ENCODE measurements at regions not wholly inside any gene's neighbourhood (a gene's known extent, or its start where the extent isn't known, plus 50 kb on each side); places are given as distances from the start of the nearest gene placed in this dataset.

DNA sequence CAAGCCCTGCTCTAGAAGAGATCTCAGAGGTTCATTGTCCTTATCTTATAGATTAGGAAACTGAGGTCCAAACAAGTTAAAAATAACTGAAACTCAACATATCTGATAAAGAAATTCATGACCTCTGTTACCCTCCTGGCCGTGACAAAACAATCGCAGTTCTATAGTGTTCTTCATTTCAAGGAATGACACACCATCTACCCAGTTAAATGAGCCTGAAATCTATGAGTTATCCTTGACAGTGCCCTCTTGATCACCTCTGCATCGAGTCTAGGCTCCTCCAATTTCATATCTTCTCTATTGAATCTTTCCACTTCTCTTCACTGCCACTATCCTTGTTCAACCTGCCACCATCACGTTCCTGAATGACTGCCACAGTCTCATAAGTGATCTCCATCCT lies 325.3 kb upstream of the TEX13C start:
- no peak for ATAC-seq
- Histone ChIP-seq H3K79me2 (ENCODE audit: control insufficient read depth, insufficient read depth, low read length) (no peaks in the 10 kb centered on the region), H3K27ac (ENCODE audit: extremely low read depth, low read depth, low read length) (no peak overlapping the region), H3K4me2 (ENCODE audit: insufficient read depth, low read length) (no peak overlapping the region), H3K9me3 (replicated peaks; ENCODE audit: control insufficient read depth, insufficient read depth, low read depth, low read length) (no peaks in the 10 kb centered on the region), H3K4me3 (no peak overlapping the region), H2AFZ (ENCODE audit: low read depth, low read length) (no peak overlapping the region), H3K27me3 (ENCODE audit: control insufficient read depth in 2 of 2, insufficient read depth in 2 of 2, low read length in 2 of 2) (no peaks in the 10 kb centered on the region), H3K4me1 (replicated peaks in 1 of 2; ENCODE audit: control insufficient read depth in 2 of 2, insufficient read depth in 2 of 2, low read length in 2 of 2) (peaks cover 0 to 3% of the 10 kb centered on the region in 2 experiments; a peak in 1 of 5 replicates), H3K9ac (ENCODE audit: insufficient read depth in 1 of 2, low read depth in 2 of 2, low read length in 2 of 2) (no peak overlapping the region), H4K20me1 (replicated peaks; ENCODE audit: control insufficient read depth, insufficient read depth, low read length) (no peaks in the 10 kb centered on the region; the same call in 1 of the 2 replicates), H3K36me3 (ENCODE audit: control insufficient read depth, insufficient read depth, low read length) (no peaks in the 10 kb centered on the region), H3K9me1 (ENCODE audit: control insufficient read depth, insufficient read depth, low read length) (no peaks in the 10 kb centered on the region)
- TF ChIP-seq, protein P1, sequence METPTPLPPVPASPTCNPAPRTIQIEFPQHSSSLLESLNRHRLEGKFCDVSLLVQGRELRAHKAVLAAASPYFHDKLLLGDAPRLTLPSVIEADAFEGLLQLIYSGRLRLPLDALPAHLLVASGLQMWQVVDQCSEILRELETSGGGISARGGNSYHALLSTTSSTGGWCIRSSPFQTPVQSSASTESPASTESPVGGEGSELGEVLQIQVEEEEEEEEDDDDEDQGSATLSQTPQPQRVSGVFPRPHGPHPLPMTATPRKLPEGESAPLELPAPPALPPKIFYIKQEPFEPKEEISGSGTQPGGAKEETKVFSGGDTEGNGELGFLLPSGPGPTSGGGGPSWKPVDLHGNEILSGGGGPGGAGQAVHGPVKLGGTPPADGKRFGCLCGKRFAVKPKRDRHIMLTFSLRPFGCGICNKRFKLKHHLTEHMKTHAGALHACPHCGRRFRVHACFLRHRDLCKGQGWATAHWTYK (CRISPR knock-in tag; IDR thresholded peaks at IDR 0.05), result no peak
- TF ChIP-seq ZNF766 (CRISPR knock-in tag; conservative IDR thresholded peaks at IDR 0.05) (no peak), GABPB1 (CRISPR knock-in tag; IDR thresholded peaks at IDR 0.05) (no peak), ZNF586 (CRISPR knock-in tag; conservative IDR thresholded peaks at IDR 0.05) (no peak), HDGF (IDR thresholded peaks at IDR 0.05) (no peak)
- TF ChIP-seq, protein P2, sequence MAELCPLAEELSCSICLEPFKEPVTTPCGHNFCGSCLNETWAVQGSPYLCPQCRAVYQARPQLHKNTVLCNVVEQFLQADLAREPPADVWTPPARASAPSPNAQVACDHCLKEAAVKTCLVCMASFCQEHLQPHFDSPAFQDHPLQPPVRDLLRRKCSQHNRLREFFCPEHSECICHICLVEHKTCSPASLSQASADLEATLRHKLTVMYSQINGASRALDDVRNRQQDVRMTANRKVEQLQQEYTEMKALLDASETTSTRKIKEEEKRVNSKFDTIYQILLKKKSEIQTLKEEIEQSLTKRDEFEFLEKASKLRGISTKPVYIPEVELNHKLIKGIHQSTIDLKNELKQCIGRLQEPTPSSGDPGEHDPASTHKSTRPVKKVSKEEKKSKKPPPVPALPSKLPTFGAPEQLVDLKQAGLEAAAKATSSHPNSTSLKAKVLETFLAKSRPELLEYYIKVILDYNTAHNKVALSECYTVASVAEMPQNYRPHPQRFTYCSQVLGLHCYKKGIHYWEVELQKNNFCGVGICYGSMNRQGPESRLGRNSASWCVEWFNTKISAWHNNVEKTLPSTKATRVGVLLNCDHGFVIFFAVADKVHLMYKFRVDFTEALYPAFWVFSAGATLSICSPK (IDR thresholded peaks at IDR 0.05; ENCODE audit: borderline replicate concordance), result no peak
- 13% methylated on average over 4 of the region's 4 CpGs for WGBS (ENCODE audit: insufficient coverage, low coverage, missing lambda C conversion rate)
- in situ Hi-C loops (cut with MboI) (no loop called here), intact Hi-C loops (cut with micrococcal nuclease) (no loop called here)
- CTCF ChIA-PET (ENCODE audit: low intra/inter-chr PET ratio), result no interaction called here
- DNase-seq (ENCODE audit: extremely low read depth in 1 of 4, low spot score in 3 of 4), result no peak
- FAIRE-seq, result no peak
- BruUV-seq (replicated peaks), result no TSS peak
- POLR2A ChIA-PET, result no interaction called here

Measured in K562 (cell line).